Activated naive CD8-positive, alpha-beta T cell treated with anti-CD3 and anti-CD28 coated beads, Interleukin-2, amount 10 ng/mL, durations not matched to agents 7 days and 5 days (primary cell): ENCODE measurements at regions not wholly inside any gene's neighbourhood (a gene's known extent, or its start where the extent isn't known, plus 50 kb on each side); places are given as distances from the start of the nearest gene placed in this dataset.

ENCODE experiments used
- ATAC-seq: fragments of 150-1000 bp; cut with Tn5 transposase; one replicate; pipeline ENCODE4 v1.10.0; 2021; ENCODE audit warnings: low read depth, moderate library complexity
- POLR2A ChIA-PET: fragments of 350-600 bp; sonication (Branson Sonifier 250); formaldehyde crosslinking; loops from one replicate; lab custom pipeline; 2021; ENCODE audit warnings: antibody characterized with exemption; lab: Charles Lee
- DNase-seq: peaks from one replicate; pipeline ENCODE4 v3.0.0; 2021
- H3K27ac Mint-ChIP-seq: one replicate; pipeline ENCODE4 v1.8.0; 2022; ENCODE audit warnings: mild to moderate bottlenecking, mixed read lengths
- H3K27me3 Mint-ChIP-seq: one replicate; pipeline ENCODE4 v1.8.0; 2022; ENCODE audit warnings: mild to moderate bottlenecking, moderate library complexity, mixed read lengths
- H3K36me3 Mint-ChIP-seq: one replicate; pipeline ENCODE4 v1.8.0; 2021; ENCODE audit warnings: mild to moderate bottlenecking, mixed read lengths
- H3K4me1 Mint-ChIP-seq: one replicate; pipeline ENCODE4 v1.8.0; 2021; ENCODE audit warnings: mixed read lengths
- H3K4me3 Mint-ChIP-seq: one replicate; pipeline ENCODE4 v1.8.0; 2022; ENCODE audit warnings: mild to moderate bottlenecking, moderate library complexity, mixed read lengths
- H3K9me3 Mint-ChIP-seq: one replicate; pipeline ENCODE4 v1.8.0; 2021; ENCODE audit warnings: mixed read lengths

DNA sequence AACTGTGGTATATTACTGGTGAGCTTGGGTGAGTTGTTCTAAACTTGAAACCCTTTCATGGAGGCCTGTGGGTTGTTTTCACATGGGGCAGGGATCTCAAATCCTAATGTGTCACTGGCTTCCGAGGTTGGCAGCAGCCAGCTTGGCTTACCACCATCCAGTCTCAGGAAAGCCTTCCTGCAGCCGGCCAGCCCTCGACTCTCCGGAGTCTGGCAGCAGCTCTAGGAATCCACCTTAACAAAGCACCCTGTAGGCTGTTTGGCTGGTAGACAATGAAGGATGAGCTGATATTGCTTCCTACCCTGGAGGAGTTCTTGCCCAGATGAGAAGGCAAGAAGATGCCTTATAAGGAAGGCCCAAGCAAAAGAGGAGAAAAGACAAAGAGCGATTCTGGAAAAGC is 188.3 kb downstream of the KLF12 start:
- Mint-ChIP-seq H3K4me1 (peaks cover 44% of the 10 kb centered on the region), H3K36me3 (peaks cover 25% of the 10 kb centered on the region), H3K27me3 (no peaks in the 10 kb centered on the region), H3K4me3 (no peak overlapping the region), H3K9me3 (no peaks in the 10 kb centered on the region), H3K27ac (no peak overlapping the region)
- DNase-seq (no peak), ATAC-seq (no peak)
- POLR2A ChIA-PET = no interaction called here

DNA sequence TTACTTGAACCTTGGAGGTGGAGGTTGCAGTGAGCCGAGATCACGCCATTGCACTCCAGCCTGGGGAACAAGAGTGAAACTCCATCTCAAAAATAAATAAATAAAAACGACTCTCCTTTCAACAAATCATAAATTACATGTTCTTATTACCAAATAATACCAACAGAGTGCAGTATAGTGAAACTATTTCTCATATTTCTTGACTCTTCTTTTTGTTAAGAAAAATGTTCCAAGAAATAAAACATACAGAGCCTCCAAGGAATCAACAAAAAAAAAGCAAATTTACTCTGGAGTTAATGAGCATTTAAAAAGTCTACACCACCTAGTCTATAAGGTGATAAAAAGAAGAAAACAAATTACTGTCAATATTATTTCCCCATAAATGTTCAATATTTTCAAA is 188.8 kb downstream of the KLF12 start:
- peaks cover 41% of the 10 kb centered on the region for H3K4me1 Mint-ChIP-seq
- H3K9me3 Mint-ChIP-seq = no peaks in the 10 kb centered on the region
- H3K4me3 Mint-ChIP-seq = no peak overlapping the region
- peak overlapping the region; percentile 49 for H3K27ac Mint-ChIP-seq
- H3K27me3 Mint-ChIP-seq = no peaks in the 10 kb centered on the region
- DNase-seq (no peak), ATAC-seq (no peak)
- H3K36me3 Mint-ChIP-seq = peaks cover 22% of the 10 kb centered on the region
- POLR2A ChIA-PET = no interaction called here

DNA sequence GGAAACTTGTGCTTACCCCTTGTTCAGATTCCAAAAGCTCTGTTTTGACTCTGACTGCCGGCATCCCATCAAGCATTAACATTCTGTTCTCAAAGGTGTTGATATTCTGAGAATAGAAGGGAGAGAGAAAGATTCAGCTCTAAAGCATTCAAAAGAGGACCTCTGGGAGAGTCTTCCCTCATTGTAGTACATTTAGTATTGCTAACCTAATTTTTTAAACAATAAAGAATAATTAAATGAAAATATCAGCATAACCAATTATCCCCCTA is 190.3 kb downstream of the KLF12 start:
- Mint-ChIP-seq H3K4me1 (peaks cover 43% of the 10 kb centered on the region), H3K27ac (peak overlapping the region; percentile 87), H3K27me3 (no peaks in the 10 kb centered on the region), H3K36me3 (peaks cover 21% of the 10 kb centered on the region), H3K4me3 (peak overlapping the region; percentile 62), H3K9me3 (no peaks in the 10 kb centered on the region)
- ATAC-seq (no peak), DNase-seq (no peak)
- POLR2A ChIA-PET = interaction anchor here (0.9 to 1.2 kb wide), 2 partner anchors 190 to 344 kb away, joined by 3 to 4 read pairs; partner anchors contain the start of gene KLF12

DNA sequence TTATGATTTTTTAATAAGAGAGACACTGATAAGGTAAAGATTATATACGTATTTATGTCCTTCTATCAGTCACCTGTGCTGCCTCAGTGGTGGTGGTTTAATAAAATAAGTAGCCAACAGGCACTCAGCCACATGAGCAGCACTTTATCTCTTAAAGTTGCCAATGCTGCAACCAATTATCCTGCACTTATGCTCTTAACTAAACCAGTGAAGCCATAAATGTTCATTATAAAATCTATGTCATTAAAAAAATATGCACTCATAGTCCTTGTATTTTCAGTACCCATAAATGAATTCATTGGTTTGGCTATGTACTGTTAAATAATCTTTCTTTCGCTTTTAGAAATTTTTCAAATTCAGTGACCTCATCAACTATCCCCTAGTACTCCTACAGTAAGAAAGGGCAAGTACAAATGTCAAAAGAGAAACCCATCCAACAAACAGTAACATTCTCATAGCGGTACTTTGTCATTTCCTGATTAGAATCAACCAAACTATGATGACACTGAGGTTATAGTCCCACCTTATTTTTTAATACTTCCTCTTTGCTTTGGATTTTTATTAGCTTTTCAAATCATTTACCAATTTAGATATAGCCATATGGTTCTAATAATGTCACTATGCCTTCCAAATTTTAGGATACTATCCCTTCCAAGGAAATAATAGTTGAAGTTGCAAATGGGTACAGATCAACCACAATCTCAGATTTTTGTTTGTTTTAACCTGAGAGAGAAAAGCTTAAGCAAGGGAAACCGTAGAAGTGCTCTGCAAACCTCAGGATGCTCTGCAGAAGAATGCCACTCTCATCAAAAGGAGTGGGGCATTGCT is 190.9 kb downstream of the KLF12 start:
- ATAC-seq (peak; percentile 97), DNase-seq (no peak)
- H3K36me3 Mint-ChIP-seq = peaks cover 19% of the 10 kb centered on the region
- H3K4me3 Mint-ChIP-seq = peak overlapping the region; percentile 62
- peaks cover 39% of the 10 kb centered on the region for H3K4me1 Mint-ChIP-seq
- POLR2A ChIA-PET = interaction anchor here (0.9 to 1.2 kb wide), 2 partner anchors 191 to 344 kb away, joined by 3 to 4 read pairs; partner anchors contain the start of gene KLF12
- no peaks in the 10 kb centered on the region for H3K9me3 Mint-ChIP-seq
- H3K27me3 Mint-ChIP-seq = no peaks in the 10 kb centered on the region
- H3K27ac Mint-ChIP-seq = peak overlapping the region; percentile 87

DNA sequence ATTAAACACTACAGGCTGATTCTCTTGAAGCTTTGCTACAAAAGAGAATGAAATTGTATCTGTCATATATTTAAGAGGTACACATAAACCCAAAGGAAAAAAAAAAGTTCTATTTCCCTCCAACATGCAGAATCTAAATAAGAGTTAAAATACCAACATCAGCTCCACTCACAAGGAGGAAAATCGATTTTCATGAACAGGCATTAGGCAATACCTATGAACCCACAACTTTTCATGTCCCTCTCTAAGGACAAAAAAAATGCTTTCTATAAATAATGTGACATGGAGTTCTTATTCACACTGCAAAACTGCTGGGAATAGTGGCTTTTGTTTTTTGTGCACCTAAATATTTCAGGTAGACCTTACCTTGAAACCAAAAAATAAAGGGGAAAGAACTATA is 192.5 kb downstream of the KLF12 start:
- Mint-ChIP-seq H3K27me3 (no peaks in the 10 kb centered on the region), H3K9me3 (no peaks in the 10 kb centered on the region), H3K36me3 (peaks cover 16% of the 10 kb centered on the region), H3K27ac (no peak overlapping the region), H3K4me3 (no peak overlapping the region), H3K4me1 (peaks cover 40% of the 10 kb centered on the region)
- ATAC-seq (no peak), DNase-seq (no peak)
- POLR2A ChIA-PET = no interaction called here

DNA sequence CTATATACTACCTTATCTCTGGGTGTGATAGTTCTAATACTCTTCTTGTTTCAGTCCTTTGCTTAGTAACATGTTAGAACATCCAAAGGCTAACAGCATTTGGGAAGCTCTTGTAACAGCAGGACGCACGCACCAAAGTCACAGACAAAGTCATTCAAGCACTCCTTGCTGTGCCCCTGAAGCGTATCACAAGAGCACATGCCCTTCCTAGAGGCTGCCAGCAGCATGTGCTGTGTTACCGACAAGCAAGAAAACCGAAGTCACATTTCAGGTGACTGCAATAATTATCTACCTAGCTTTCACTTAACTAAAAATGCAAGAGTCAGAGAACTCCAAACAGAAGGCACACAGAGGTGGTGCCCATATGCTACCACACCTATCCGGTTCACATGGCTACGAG is 194.1 kb downstream of the KLF12 start:
- DNase-seq (no peak), ATAC-seq (no peak)
- H3K36me3 Mint-ChIP-seq = peaks cover 18% of the 10 kb centered on the region
- H3K4me3 Mint-ChIP-seq = no peak overlapping the region
- no peaks in the 10 kb centered on the region for H3K27me3 Mint-ChIP-seq
- POLR2A ChIA-PET = no interaction called here
- no peak overlapping the region for H3K27ac Mint-ChIP-seq
- H3K4me1 Mint-ChIP-seq = peaks cover 43% of the 10 kb centered on the region
- H3K9me3 Mint-ChIP-seq = no peaks in the 10 kb centered on the region

DNA sequence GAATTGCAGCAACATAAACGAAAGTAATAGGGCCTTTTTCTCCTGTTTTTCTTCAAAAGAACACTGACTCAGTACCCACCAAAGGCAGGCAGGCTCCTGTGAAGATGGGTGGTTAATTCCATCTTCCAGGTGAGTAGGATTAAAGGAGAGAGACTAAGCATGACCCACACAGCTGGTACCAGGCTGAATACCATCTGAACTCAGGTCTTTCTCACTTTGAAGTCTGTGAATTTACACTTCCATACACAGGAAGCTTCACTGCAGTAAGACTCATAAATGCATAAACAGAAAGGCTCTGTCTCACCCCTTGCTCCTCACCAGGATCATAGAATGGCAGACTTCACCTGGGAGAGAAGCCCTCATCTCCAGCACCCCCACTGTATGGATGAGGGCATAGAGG is 194.6 kb downstream of the KLF12 start:
- POLR2A ChIA-PET = no interaction called here
- no peak for DNase-seq
- H3K27ac Mint-ChIP-seq = no peak overlapping the region
- H3K27me3 Mint-ChIP-seq = no peaks in the 10 kb centered on the region
- H3K36me3 Mint-ChIP-seq = peaks cover 18% of the 10 kb centered on the region
- H3K4me3 Mint-ChIP-seq = no peak overlapping the region
- H3K9me3 Mint-ChIP-seq = no peaks in the 10 kb centered on the region
- no peak for ATAC-seq
- peaks cover 44% of the 10 kb centered on the region for H3K4me1 Mint-ChIP-seq

DNA sequence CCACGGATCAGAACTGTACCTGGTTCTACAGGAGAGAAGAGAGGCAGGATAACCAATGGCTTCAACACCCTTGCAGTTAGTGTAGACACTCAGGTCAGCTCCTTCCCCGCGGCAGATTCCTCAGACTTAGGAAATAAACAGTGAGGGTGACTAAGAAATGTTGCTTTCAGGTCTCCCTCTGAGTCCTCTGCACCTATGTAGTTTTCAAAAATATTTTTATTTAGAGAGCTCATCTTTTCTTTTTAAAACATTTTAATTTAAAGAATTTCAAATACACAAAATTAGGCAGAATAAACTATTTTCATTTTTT is 195.2 kb downstream of the KLF12 start:
- POLR2A ChIA-PET = no interaction called here

DNA sequence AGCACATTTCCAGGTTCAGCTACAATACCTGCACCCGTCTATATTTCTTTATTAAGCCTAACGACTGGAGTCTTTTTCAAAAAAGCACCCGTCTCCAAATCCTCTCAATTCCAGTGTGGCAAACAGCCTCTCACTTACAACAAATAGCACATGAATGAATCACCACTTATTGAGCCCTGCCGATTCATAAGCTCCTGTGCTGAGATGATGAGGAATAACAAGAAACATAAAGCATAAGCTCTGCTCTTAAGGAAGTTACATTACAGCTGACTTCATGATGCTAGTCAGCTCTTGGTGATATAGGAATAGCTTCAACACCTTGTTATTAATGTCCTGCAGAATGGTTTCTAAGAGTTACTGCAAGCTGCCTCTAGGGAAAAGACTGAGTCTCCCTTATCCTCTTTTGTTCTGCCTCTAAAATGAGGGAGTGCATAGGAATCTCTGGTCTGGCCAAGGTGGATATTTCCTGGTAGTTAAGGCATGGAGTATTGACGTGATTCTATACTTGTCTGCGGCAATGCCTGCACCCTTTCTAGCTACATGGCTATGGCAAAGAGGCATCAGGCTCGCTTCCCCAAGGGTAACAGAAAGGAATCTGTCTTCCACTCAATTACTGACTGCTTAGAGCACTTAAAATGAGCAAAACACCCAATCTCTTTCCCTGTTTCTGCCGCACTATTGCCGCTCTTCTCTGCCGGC is 195.7 kb downstream of the KLF12 start:
- DNase-seq (no peak), ATAC-seq (no peak)
- POLR2A ChIA-PET = no interaction called here
- Mint-ChIP-seq H3K9me3 (no peaks in the 10 kb centered on the region), H3K27me3 (no peaks in the 10 kb centered on the region), H3K4me1 (peaks cover 45% of the 10 kb centered on the region), H3K4me3 (no peak overlapping the region), H3K36me3 (peaks cover 18% of the 10 kb centered on the region), H3K27ac (no peak overlapping the region)

More for the DNA sequence above, 195.2 kb downstream of the KLF12 start:
- DNase-seq (no peak), ATAC-seq (no peak)
- H3K4me1 Mint-ChIP-seq = peaks cover 46% of the 10 kb centered on the region
- H3K27ac Mint-ChIP-seq = no peak overlapping the region
- H3K27me3 Mint-ChIP-seq = no peaks in the 10 kb centered on the region
- no peak overlapping the region for H3K4me3 Mint-ChIP-seq
- peaks cover 18% of the 10 kb centered on the region for H3K36me3 Mint-ChIP-seq
- H3K9me3 Mint-ChIP-seq = no peaks in the 10 kb centered on the region

DNA sequence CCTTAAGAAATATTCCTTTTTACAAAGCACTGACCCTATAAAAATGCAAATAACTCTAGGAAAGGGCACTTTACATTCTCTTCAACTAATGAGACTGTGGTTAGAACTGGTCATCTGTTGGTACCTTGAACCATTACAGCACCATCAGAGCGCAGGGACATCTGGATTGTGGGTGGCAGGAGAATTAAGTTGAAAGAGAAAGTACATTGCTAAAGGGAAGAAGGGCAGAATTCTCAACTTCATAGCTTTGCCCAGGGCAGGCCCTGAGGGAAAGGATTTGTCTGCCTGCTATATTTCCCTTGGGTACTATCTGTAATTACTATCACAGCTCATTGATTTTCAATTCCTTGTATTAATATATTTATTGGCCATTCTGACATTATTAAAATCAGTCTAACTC is 196.8 kb downstream of the KLF12 start:
- peaks cover 13% of the 10 kb centered on the region for H3K36me3 Mint-ChIP-seq
- no peaks in the 10 kb centered on the region for H3K27me3 Mint-ChIP-seq
- H3K4me3 Mint-ChIP-seq = no peak overlapping the region
- H3K4me1 Mint-ChIP-seq = peaks cover 42% of the 10 kb centered on the region
- H3K27ac Mint-ChIP-seq = no peak overlapping the region
- POLR2A ChIA-PET = no interaction called here
- no peaks in the 10 kb centered on the region for H3K9me3 Mint-ChIP-seq
- no peak for ATAC-seq
- no peak for DNase-seq

DNA sequence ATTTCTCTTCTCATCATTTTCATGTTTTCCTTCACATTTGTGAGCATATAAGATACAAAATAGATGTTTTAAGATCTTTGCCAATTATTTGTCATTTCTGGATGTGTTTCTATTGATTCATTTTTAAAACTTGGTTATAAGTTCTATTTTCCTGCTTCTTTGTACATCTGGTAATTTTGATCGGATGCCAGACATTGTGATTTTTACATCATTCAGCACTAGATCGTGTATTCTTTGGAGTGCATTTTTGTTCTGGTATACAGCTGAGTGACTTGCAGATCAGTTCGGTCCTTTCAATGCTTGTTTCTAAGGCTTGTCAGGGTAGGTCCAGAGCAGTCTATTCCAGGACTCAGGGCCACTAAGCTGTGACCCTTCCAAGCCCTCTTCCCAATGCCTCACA is 198.2 kb downstream of the KLF12 start:
- Mint-ChIP-seq H3K4me3 (no peak overlapping the region), H3K36me3 (peaks cover 5% of the 10 kb centered on the region), H3K27ac (no peak overlapping the region), H3K9me3 (no peaks in the 10 kb centered on the region), H3K4me1 (peaks cover 33% of the 10 kb centered on the region), H3K27me3 (no peaks in the 10 kb centered on the region)
- no peak for ATAC-seq
- POLR2A ChIA-PET = no interaction called here
- no peak for DNase-seq

DNA sequence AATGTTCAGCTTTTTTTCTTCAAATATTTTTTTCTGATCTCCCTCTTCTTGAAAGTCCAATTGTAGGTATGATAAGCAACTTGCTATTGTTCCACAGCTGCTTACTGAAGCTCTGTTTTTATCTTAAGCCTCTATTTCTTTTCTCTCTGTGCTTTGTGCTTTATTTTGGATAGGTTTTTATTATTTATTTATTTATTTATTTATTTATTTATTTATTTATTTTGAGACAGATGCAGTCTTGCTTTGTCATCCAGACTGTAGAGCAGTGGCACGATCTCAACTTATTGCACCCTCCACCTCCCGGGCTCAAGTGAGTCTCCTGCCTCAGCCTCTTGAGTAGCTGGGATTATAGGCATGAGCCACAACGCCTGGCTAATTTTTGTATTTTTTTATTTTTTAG is 199.4 kb downstream of the KLF12 start:
- H3K36me3 Mint-ChIP-seq = peaks cover 5% of the 10 kb centered on the region

DNA sequence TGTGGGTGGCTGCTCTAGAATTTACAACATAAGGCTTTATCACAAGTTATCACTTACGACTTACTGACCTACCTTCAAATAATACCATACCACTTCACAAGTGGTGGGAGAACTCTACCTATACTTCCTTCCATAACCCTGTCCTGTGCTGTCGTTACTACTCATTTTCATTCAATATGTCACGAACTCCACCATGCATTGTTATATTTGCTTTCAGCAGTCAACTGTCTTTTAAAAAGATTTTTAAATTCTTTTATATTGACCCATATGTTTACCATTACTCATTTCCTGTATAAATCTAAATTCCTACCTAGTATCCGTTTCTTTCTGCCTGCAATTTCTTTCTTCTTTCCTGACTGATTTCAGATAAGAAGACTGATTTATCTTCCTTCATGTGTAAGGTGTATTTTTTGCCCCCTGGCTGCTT is 200.0 kb downstream of the KLF12 start:
- no peaks in the 10 kb centered on the region for H3K9me3 Mint-ChIP-seq
- DNase-seq = no peak
- no peak overlapping the region for H3K4me3 Mint-ChIP-seq
- H3K27me3 Mint-ChIP-seq = no peaks in the 10 kb centered on the region
- no peak for ATAC-seq
- peaks cover 27% of the 10 kb centered on the region for H3K4me1 Mint-ChIP-seq
- H3K27ac Mint-ChIP-seq = no peak overlapping the region
- H3K36me3 Mint-ChIP-seq = peaks cover 10% of the 10 kb centered on the region
- POLR2A ChIA-PET = no interaction called here

More for the DNA sequence above, 199.4 kb downstream of the KLF12 start:
- DNase-seq = no peak
- H3K4me1 Mint-ChIP-seq = peaks cover 29% of the 10 kb centered on the region
- no peak for ATAC-seq
- H3K9me3 Mint-ChIP-seq = no peaks in the 10 kb centered on the region
- H3K27ac Mint-ChIP-seq = no peak overlapping the region
- H3K27me3 Mint-ChIP-seq = no peaks in the 10 kb centered on the region
- H3K4me3 Mint-ChIP-seq = no peak overlapping the region
- POLR2A ChIA-PET = no interaction called here

DNA sequence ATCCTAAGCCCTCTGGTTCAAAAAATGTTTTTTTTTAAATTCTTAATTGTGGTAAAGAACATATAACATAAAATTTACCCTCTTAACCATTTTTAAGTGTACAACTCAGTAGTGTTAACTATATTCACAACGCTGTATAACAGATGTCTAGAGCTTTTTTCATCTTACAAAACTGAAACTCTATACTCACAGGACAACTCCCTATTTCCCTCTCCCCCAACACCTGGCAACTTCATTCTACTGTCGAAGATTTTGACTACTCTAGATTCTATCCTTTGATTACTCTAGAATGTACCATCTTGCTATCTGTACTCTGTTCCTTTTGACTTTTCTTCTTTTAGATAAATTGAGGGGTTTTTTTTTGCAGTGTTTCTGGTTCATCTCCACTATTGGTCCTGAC is 200.4 kb downstream of the KLF12 start:
- POLR2A ChIA-PET = no interaction called here
- ATAC-seq = no peak

More for the DNA sequence above, 200.4 kb downstream of the KLF12 start:
- peaks cover 27% of the 10 kb centered on the region for H3K4me1 Mint-ChIP-seq
- no peak overlapping the region for H3K4me3 Mint-ChIP-seq
- H3K27me3 Mint-ChIP-seq = no peaks in the 10 kb centered on the region
- H3K9me3 Mint-ChIP-seq = no peaks in the 10 kb centered on the region
- no peak for DNase-seq
- no peak overlapping the region for H3K27ac Mint-ChIP-seq
- peaks cover 10% of the 10 kb centered on the region for H3K36me3 Mint-ChIP-seq
